Astrocyte (in vitro differentiated cells and primary cell): ENCODE measurements at regions not wholly inside any gene's neighbourhood (a gene's known extent, or its start where the extent isn't known, plus 50 kb on each side); places are given as distances from the start of the nearest gene placed in this dataset.

Source experiments
- DNase-seq: peaks from one replicate; pipeline ENCODE4 v3.0.0-alpha.2; 2010; ENCODE audit warnings: low read depth
- FAIRE-seq: peaks from 2 replicates; lab custom pipeline; 2011; peaks lifted over from hg19 to GRCh38; lab: Jason Lieb, UNC
- H2AFZ ChIP-seq: 2 replicates; pipeline ENCODE4 v1.6.0; 2012; ENCODE audit warnings: low read depth, low read length, inconsistent platforms
- H3K27ac ChIP-seq: 2 replicates; pipeline ENCODE4 v1.5.1; 2011; ENCODE audit warnings: low read depth, low read length, inconsistent platforms
- H3K27me3 ChIP-seq: 2 replicates; pipeline ENCODE4 v1.6.0; 2011; ENCODE audit warnings: low read length, inconsistent platforms; ENCODE audit not compliant: insufficient read depth
- H3K36me3 ChIP-seq: 2 replicates; pipeline ENCODE4 v1.5.1; 2011; ENCODE audit warnings: low read length, inconsistent platforms; ENCODE audit not compliant: insufficient read depth
- H3K4me1 ChIP-seq: 2 replicates; pipeline ENCODE4 v1.5.1; 2011; ENCODE audit warnings: low read length, inconsistent platforms; ENCODE audit not compliant: insufficient read depth
- H3K4me2 ChIP-seq: 2 replicates; pipeline ENCODE4 v1.6.0; 2012; ENCODE audit warnings: low read length, inconsistent platforms
- H3K4me3 ChIP-seq: 2 replicates; pipeline ENCODE4 v1.5.1; 2011; ENCODE audit warnings: low read depth, mild to moderate bottlenecking, low read length, inconsistent platforms; ENCODE audit not compliant: insufficient read depth
- H3K79me2 ChIP-seq: 2 replicates; pipeline ENCODE4 v1.6.0; 2012; ENCODE audit warnings: mild to moderate bottlenecking, low read length, inconsistent platforms; ENCODE audit not compliant: insufficient read depth
- H3K9ac ChIP-seq: 2 replicates; pipeline ENCODE4 v1.6.0; 2012; ENCODE audit warnings: mild to moderate bottlenecking, low read length, inconsistent platforms
- H3K9me3 ChIP-seq: 2 replicates; pipeline ENCODE4 v1.5.1; 2012; ENCODE audit warnings: low read depth, mild to moderate bottlenecking, low read length, inconsistent platforms; ENCODE audit not compliant: insufficient read depth
- H4K20me1 ChIP-seq: 2 replicates; pipeline ENCODE4 v1.6.0; 2012; ENCODE audit warnings: low read length, inconsistent platforms; ENCODE audit not compliant: insufficient read depth
- H3K27ac Mint-ChIP-seq: one replicate; pipeline ENCODE4 v1.8.0; 2021; ENCODE audit warnings: mild to moderate bottlenecking, mixed read lengths; ENCODE audit not compliant: unreplicated experiment
- H3K27me3 Mint-ChIP-seq: one replicate; pipeline ENCODE4 v1.8.0; 2021; ENCODE audit warnings: low read depth, mixed read lengths; ENCODE audit not compliant: unreplicated experiment
- H3K36me3 Mint-ChIP-seq: one replicate; pipeline ENCODE4 v1.8.0; 2021; ENCODE audit warnings: low read depth, mixed read lengths; ENCODE audit not compliant: unreplicated experiment
- H3K4me1 Mint-ChIP-seq: one replicate; pipeline ENCODE4 v1.8.0; 2021; ENCODE audit warnings: low read depth, mixed read lengths; ENCODE audit not compliant: unreplicated experiment
- H3K4me3 Mint-ChIP-seq: one replicate; pipeline ENCODE4 v1.8.0; 2021; ENCODE audit warnings: mild to moderate bottlenecking, moderate library complexity, mixed read lengths; ENCODE audit not compliant: unreplicated experiment
- H3K9me3 Mint-ChIP-seq: one replicate; pipeline ENCODE4 v1.8.0; 2021; ENCODE audit warnings: mild to moderate bottlenecking, mixed read lengths; ENCODE audit not compliant: unreplicated experiment
- CTCF ChIP-seq: IDR thresholded peaks from 2 replicates; pipeline ENCODE4 v1.5.1; 2011; ENCODE audit warnings: low read depth, mild to moderate bottlenecking, inconsistent platforms, low read length, moderate library complexity; ENCODE audit not compliant: insufficient read depth
- EZH2 ChIP-seq: IDR thresholded peaks from 2 replicates; pipeline ENCODE4 v1.6.1; 2012; ENCODE audit warnings: mild to moderate bottlenecking, low read length, inconsistent platforms; ENCODE audit not compliant: insufficient read depth

GRCh38 chr1:181951213-181951612 lies 110.3 kb downstream of the ZNF648 start:
- Mint-ChIP-seq H3K36me3 (no peaks in the 10 kb centered on the region), H3K4me1 (no peaks in the 10 kb centered on the region), H3K9me3 (peaks cover 2% of the 10 kb centered on the region), H3K27me3 (no peaks in the 10 kb centered on the region), H3K4me3 (no peak overlapping the region), H3K27ac (no peak overlapping the region)
- FAIRE-seq (no peak), DNase-seq (no peak)
- no peaks in the 10 kb centered on the region for H3K4me1 ChIP-seq
- H2AFZ ChIP-seq, result no peak overlapping the region
- no peaks in the 10 kb centered on the region for H3K36me3 ChIP-seq
- H3K4me2 ChIP-seq, result no peak overlapping the region
- TF ChIP-seq EZH2 (no peak), CTCF (no peak)
- no peak overlapping the region for H3K27ac ChIP-seq
- no peaks in the 10 kb centered on the region for H3K79me2 ChIP-seq
- H3K9ac ChIP-seq, result no peak overlapping the region
- no peaks in the 10 kb centered on the region for H3K9me3 ChIP-seq
- H4K20me1 ChIP-seq, result no peaks in the 10 kb centered on the region
- H3K4me3 ChIP-seq, result no peak overlapping the region
- H3K27me3 ChIP-seq, result no peaks in the 10 kb centered on the region

GRCh38 chr1:181949500-181949899 lies 112.0 kb downstream of the ZNF648 start:
- Histone ChIP-seq H3K9ac (no peak overlapping the region), H4K20me1 (no peaks in the 10 kb centered on the region), H3K27ac (no peak overlapping the region), H3K9me3 (no peaks in the 10 kb centered on the region), H3K4me3 (no peak overlapping the region), H3K27me3 (no peaks in the 10 kb centered on the region), H2AFZ (no peak overlapping the region), H3K79me2 (no peaks in the 10 kb centered on the region), H3K4me2 (no peak overlapping the region), H3K4me1 (no peaks in the 10 kb centered on the region), H3K36me3 (no peaks in the 10 kb centered on the region)
- DNase-seq (no peak), FAIRE-seq (no peak)
- no peak overlapping the region for H3K27ac Mint-ChIP-seq
- H3K4me3 Mint-ChIP-seq, result no peak overlapping the region
- no peak for TF ChIP-seq EZH2
- no peak for TF ChIP-seq CTCF
- no peaks in the 10 kb centered on the region for H3K4me1 Mint-ChIP-seq
- H3K36me3 Mint-ChIP-seq, result no peaks in the 10 kb centered on the region
- peaks cover 2% of the 10 kb centered on the region for H3K9me3 Mint-ChIP-seq
- no peaks in the 10 kb centered on the region for H3K27me3 Mint-ChIP-seq

GRCh38 chr1:181948372-181948771 lies 113.1 kb downstream of the ZNF648 start:
- Mint-ChIP-seq H3K36me3 (no peaks in the 10 kb centered on the region), H3K27me3 (no peaks in the 10 kb centered on the region), H3K9me3 (no peaks in the 10 kb centered on the region), H3K4me1 (no peaks in the 10 kb centered on the region), H3K4me3 (no peak overlapping the region), H3K27ac (no peak overlapping the region)
- Histone ChIP-seq H3K4me1 (no peaks in the 10 kb centered on the region), H3K79me2 (no peaks in the 10 kb centered on the region), H3K27me3 (no peaks in the 10 kb centered on the region), H2AFZ (no peak overlapping the region), H3K4me2 (no peak overlapping the region), H3K36me3 (no peaks in the 10 kb centered on the region), H4K20me1 (no peaks in the 10 kb centered on the region), H3K9me3 (no peaks in the 10 kb centered on the region), H3K4me3 (no peak overlapping the region), H3K9ac (no peak overlapping the region), H3K27ac (no peak overlapping the region)
- DNase-seq, result no peak
- TF ChIP-seq CTCF (no peak), EZH2 (no peak)
- FAIRE-seq, result no peak
